Stomach (tissue), 4 donors: ENCODE measurements at regions not wholly inside any gene's neighbourhood (a gene's known extent, or its start where the extent isn't known, plus 50 kb on each side); places are given as distances from the start of the nearest gene placed in this dataset.

Experiments
- CTCF ChIP-seq, 7 experiments: fragments of 450-650 bp in 4 of 7; fragments of 200-600 bp in 3 of 7; sonication (generic) in 3 of 7; IDR thresholded peaks; one replicate each; pipeline ENCODE4 v1.5.1; 2016 to 2019; ENCODE audit warnings: antibody characterized with exemption in 7 of 7, control low read depth in 2 of 7, mild to moderate bottlenecking in 1 of 7
- POLR2A ChIP-seq, 4 donors: fragments of 450-650 bp; IDR thresholded peaks; one replicate each; pipeline ENCODE4 v1.6.1; 2016; ENCODE audit warnings: antibody characterized with exemption in 4 of 4, control low read depth in 2 of 4, mild to moderate bottlenecking in 1 of 4, moderate library complexity in 1 of 4
- POLR2AphosphoS5 ChIP-seq, 3 donors: sonication (generic); formaldehyde crosslinking; IDR thresholded peaks; one replicate each; pipeline ENCODE4 v1.6.1; 2016; ENCODE audit warnings: antibody characterized with exemption in 3 of 3

- no peak for TF ChIP-seq CTCF (IDR thresholded peaks at IDR 0.05)
- no peak for TF ChIP-seq POLR2AphosphoS5 (IDR thresholded peaks at IDR 0.05)
- no peak for TF ChIP-seq POLR2A (IDR thresholded peaks at IDR 0.05)
These were observed 742.6 kb upstream of the CXADR start for GRCh38 chr21:16770266-16770665.
